IPS-15b (cell line): ENCODE measurements at regions not wholly inside any gene's neighbourhood (a gene's known extent, or its start where the extent isn't known, plus 50 kb on each side); places are given as distances from the start of the nearest gene placed in this dataset.

Experiments
- H3K27me3 ChIP-seq: one replicate; pipeline ENCODE4 v1.6.1; 2013; ENCODE audit warnings: low read length; ENCODE audit not compliant: control insufficient read depth, insufficient read depth
- H3K36me3 ChIP-seq: one replicate; pipeline ENCODE4 v1.6.1; 2013; ENCODE audit warnings: low read length; ENCODE audit not compliant: control insufficient read depth, insufficient read depth
- H3K4me1 ChIP-seq: one replicate; pipeline ENCODE4 v1.6.1; 2013; ENCODE audit warnings: mild to moderate bottlenecking, low read length; ENCODE audit not compliant: control insufficient read depth, insufficient read depth
- H3K4me3 ChIP-seq: one replicate; pipeline ENCODE4 v1.5.1; 2013; ENCODE audit warnings: low read depth, low read length
- H3K9ac ChIP-seq: one replicate; pipeline ENCODE4 v1.6.1; 2013; ENCODE audit warnings: low read depth, mild to moderate bottlenecking, low read length
- H3K9me3 ChIP-seq: one replicate; pipeline ENCODE4 v1.6.1; 2013; ENCODE audit warnings: mild to moderate bottlenecking, low read length; ENCODE audit not compliant: control insufficient read depth, insufficient read depth

- Histone ChIP-seq H3K27me3 (no peaks in the 10 kb centered on the region), H3K36me3 (no peaks in the 10 kb centered on the region), H3K9me3 (no peaks in the 10 kb centered on the region), H3K4me1 (no peaks in the 10 kb centered on the region), H3K9ac (no peak overlapping the region), H3K4me3 (no peak overlapping the region)
These were observed 67.0 kb upstream of the FRMD1 start for GRCh38 chr6:168145747-168146596.

DNA sequence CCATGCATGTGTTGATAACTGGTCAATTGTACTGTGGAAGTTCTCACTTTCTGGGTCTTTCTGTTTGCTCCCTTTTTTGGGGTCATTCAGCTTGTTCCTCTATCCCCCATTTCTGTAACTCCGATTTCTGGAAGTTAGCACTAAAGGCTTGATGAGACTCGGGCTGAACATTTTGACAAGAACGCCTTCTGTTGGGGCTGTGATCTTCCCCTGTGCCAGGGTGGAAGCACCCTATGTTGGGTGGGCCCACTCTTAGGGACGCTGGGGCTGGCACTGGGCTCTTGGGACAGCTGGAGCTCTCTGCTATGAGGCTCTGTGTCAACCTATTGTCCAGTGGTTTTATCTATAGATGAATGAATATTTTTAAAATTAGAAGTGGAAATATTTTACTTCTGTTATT, 60.1 kb upstream of the FRMD1 start:
- H3K9me3 ChIP-seq, result no peaks in the 10 kb centered on the region
- H3K4me3 ChIP-seq, result no peak overlapping the region
- H3K4me1 ChIP-seq, result no peaks in the 10 kb centered on the region
- H3K27me3 ChIP-seq, result no peaks in the 10 kb centered on the region
- no peaks in the 10 kb centered on the region for H3K36me3 ChIP-seq
- no peak overlapping the region for H3K9ac ChIP-seq

DNA sequence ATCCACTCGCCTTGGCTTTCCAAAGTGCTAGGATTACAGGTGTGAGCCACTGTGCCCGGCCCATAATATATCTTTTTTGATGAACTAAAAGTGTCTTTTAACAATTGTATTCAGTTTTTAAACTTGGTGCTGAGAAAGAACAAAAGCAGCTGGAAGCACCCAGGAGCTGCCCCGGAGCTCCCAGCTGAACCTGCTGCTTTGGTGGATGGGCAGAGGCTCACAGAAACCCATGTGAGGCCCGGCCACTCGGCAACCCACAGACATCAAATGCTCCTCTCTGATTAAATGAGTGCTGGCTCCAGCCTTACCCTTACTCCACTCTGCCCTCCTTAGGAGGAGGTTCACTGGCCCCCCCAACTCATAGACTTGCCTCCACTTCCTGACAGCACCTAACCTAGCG, 59.4 kb upstream of the FRMD1 start:
- H3K4me1 ChIP-seq, result no peaks in the 10 kb centered on the region
- no peaks in the 10 kb centered on the region for H3K27me3 ChIP-seq
- no peak overlapping the region for H3K4me3 ChIP-seq
- no peaks in the 10 kb centered on the region for H3K9me3 ChIP-seq
- no peak overlapping the region for H3K9ac ChIP-seq
- no peaks in the 10 kb centered on the region for H3K36me3 ChIP-seq

- no peaks in the 10 kb centered on the region for H3K9me3 ChIP-seq
- H3K36me3 ChIP-seq, result no peaks in the 10 kb centered on the region
- H3K27me3 ChIP-seq, result no peaks in the 10 kb centered on the region
- no peak overlapping the region for H3K9ac ChIP-seq
- H3K4me1 ChIP-seq, result peaks cover 5% of the 10 kb centered on the region
- H3K4me3 ChIP-seq, result no peak overlapping the region
These were observed 58.0 kb upstream of the FRMD1 start for GRCh38 chr6:168137024-168137423.

- no peaks in the 10 kb centered on the region for H3K27me3 ChIP-seq
- H3K4me1 ChIP-seq, result peaks cover 8% of the 10 kb centered on the region
- H3K36me3 ChIP-seq, result no peaks in the 10 kb centered on the region
- no peak overlapping the region for H3K9ac ChIP-seq
- H3K4me3 ChIP-seq, result no peak overlapping the region
- H3K9me3 ChIP-seq, result no peaks in the 10 kb centered on the region
These were observed 57.6 kb upstream of the FRMD1 start for GRCh38 chr6:168136622-168137021.

DNA sequence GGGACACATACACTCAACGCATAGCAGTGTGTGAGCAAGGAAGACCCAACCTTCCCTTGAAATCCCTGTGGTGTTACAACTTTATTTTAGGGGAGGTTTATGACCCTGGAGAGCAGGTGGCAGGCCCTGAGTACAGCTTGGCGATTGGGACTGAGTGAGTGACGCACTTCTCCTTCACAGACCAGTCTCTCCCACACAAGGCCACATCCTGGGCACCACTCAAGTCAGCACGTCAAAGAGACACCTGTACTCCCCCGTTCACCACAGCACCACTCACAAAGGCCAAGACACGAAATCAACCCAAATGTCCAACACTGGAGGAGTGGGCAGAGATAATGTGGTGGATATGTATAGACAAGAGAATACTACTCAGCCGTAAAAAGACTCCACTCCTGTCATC, 57.0 kb upstream of the FRMD1 start:
- no peaks in the 10 kb centered on the region for H3K36me3 ChIP-seq
- no peaks in the 10 kb centered on the region for H3K9me3 ChIP-seq
- peaks cover 8% of the 10 kb centered on the region for H3K4me1 ChIP-seq
- no peak overlapping the region for H3K4me3 ChIP-seq
- no peak overlapping the region for H3K9ac ChIP-seq
- H3K27me3 ChIP-seq, result no peaks in the 10 kb centered on the region

- Histone ChIP-seq H3K4me3 (no peak overlapping the region), H3K36me3 (no peaks in the 10 kb centered on the region), H3K9me3 (no peaks in the 10 kb centered on the region), H3K9ac (no peak overlapping the region), H3K4me1 (peaks cover 8% of the 10 kb centered on the region), H3K27me3 (no peaks in the 10 kb centered on the region)
These were observed 55.7 kb upstream of the FRMD1 start for GRCh38 chr6:168134560-168135201.

- H3K4me3 ChIP-seq, result no peak overlapping the region
- no peaks in the 10 kb centered on the region for H3K9me3 ChIP-seq
- H3K4me1 ChIP-seq, result peaks cover 8% of the 10 kb centered on the region
- H3K27me3 ChIP-seq, result no peaks in the 10 kb centered on the region
- no peaks in the 10 kb centered on the region for H3K36me3 ChIP-seq
- H3K9ac ChIP-seq, result no peak overlapping the region
These were observed 54.9 kb upstream of the FRMD1 start for GRCh38 chr6:168133687-168134559.

GRCh38 chr6:168133168-168133561, 54.2 kb upstream of the FRMD1 start:
- Histone ChIP-seq H3K9ac (no peak overlapping the region), H3K9me3 (no peaks in the 10 kb centered on the region), H3K4me1 (peaks cover 8% of the 10 kb centered on the region), H3K36me3 (no peaks in the 10 kb centered on the region), H3K4me3 (no peak overlapping the region), H3K27me3 (no peaks in the 10 kb centered on the region)

DNA sequence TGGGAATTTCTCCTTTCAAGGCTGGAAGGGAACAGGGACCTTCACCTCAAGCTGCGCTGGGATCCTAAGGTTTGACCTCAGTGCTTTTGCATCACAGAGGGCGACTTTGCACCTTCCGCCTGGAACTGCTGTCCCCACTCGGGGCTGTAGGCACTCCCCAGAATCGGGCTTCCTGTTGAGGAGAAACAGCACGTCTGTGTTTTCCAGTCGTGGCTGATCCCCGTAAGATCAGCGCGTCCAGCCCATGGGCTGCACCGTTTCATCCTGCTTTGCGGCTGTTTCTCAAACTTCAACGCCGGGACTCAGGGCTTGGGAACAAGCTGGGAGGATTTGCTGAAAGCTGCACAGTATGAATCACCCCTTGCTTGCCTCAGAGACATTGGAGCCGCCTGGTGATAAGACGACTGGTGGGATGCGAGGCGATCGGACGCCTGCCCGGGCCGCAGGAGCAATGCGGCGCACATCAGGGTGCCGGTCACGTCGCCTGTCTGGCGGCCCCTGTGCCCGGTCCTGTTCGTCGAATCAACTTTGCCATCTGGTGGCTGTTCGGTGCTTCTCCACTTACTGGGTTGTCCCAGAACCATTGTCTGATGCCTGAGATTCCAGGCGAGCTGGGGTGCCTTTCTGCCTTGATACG, 53.6 kb upstream of the FRMD1 start:
- no peaks in the 10 kb centered on the region for H3K36me3 ChIP-seq
- H3K9ac ChIP-seq, result no peak overlapping the region
- H3K9me3 ChIP-seq, result no peaks in the 10 kb centered on the region
- no peaks in the 10 kb centered on the region for H3K27me3 ChIP-seq
- H3K4me3 ChIP-seq, result no peak overlapping the region
- H3K4me1 ChIP-seq, result peaks cover 8% of the 10 kb centered on the region
